ENCODE measurements at regions not wholly inside any gene's neighbourhood (a gene's known extent, or its start where the extent isn't known, plus 50 kb on each side); places are given as distances from the start of the nearest gene placed in this dataset.

- Histone ChIP-seq H3K4me1 (ENCODE audit: insufficient read depth, low read length) (no peaks in the 10 kb centered on the region), H3K36me3 (ENCODE audit: insufficient read depth, low read length) (no peaks in the 10 kb centered on the region), H3K4me3 (ENCODE audit: low read depth in 1 of 2, low read length in 2 of 2) (no peak overlapping the region), H3K9ac (ENCODE audit: low read depth, low read length) (no peak overlapping the region), H2AFZ (ENCODE audit: low read depth, low read length) (0 out of 2 replicates have a peak overlapping the region, but pooled peaks have one; percentile 25), H3K27me3 (ENCODE audit: insufficient read depth, low read length, poor library complexity) (no peaks in the 10 kb centered on the region), H4K20me1 (ENCODE audit: insufficient read depth, low read length) (no peaks in the 10 kb centered on the region), H3K27ac (ENCODE audit: low read length) (no peak overlapping the region), H3K4me2 (ENCODE audit: insufficient read depth, low read length) (no peak overlapping the region), H3K79me2 (ENCODE audit: insufficient read depth, low read length) (no peaks in the 10 kb centered on the region), H3K9me3 (ENCODE audit: insufficient read depth, low read length, severe bottlenecking) (no peaks in the 10 kb centered on the region)
- ATAC-seq (ENCODE audit: insufficient read depth, low read depth), result no peak
- DNase-seq, result no peak
- TF ChIP-seq EZH2 (IDR thresholded peaks at IDR 0.05; ENCODE audit: borderline replicate concordance, low read depth, low read length, severe bottlenecking) (no peak), CTCF (IDR thresholded peaks at IDR 0.05; ENCODE audit: borderline replicate concordance, extremely low read depth, low read length, poor library complexity, severe bottlenecking) (no peak)
These were observed 275.5 kb downstream of the SS18 start for GRCh38 chr18:25814841-25815458.

- Histone ChIP-seq H3K27me3 (ENCODE audit: insufficient read depth, low read length, poor library complexity) (no peaks in the 10 kb centered on the region), H2AFZ (ENCODE audit: low read depth, low read length) (no peak overlapping the region), H3K36me3 (ENCODE audit: insufficient read depth, low read length) (no peaks in the 10 kb centered on the region), H4K20me1 (ENCODE audit: insufficient read depth, low read length) (no peaks in the 10 kb centered on the region), H3K4me1 (ENCODE audit: insufficient read depth, low read length) (no peaks in the 10 kb centered on the region), H3K27ac (ENCODE audit: low read length) (no peak overlapping the region), H3K79me2 (ENCODE audit: insufficient read depth, low read length) (no peaks in the 10 kb centered on the region), H3K4me2 (ENCODE audit: insufficient read depth, low read length) (no peak overlapping the region), H3K4me3 (ENCODE audit: low read depth in 1 of 2, low read length in 2 of 2) (no peak overlapping the region), H3K9me3 (ENCODE audit: insufficient read depth, low read length, severe bottlenecking) (no peaks in the 10 kb centered on the region), H3K9ac (ENCODE audit: low read depth, low read length) (no peak overlapping the region)
- DNase-seq, result no peak
- TF ChIP-seq EZH2 (IDR thresholded peaks at IDR 0.05; ENCODE audit: borderline replicate concordance, low read depth, low read length, severe bottlenecking) (no peak), CTCF (IDR thresholded peaks at IDR 0.05; ENCODE audit: borderline replicate concordance, extremely low read depth, low read length, poor library complexity, severe bottlenecking) (no peak)
- no peak for ATAC-seq (ENCODE audit: insufficient read depth, low read depth)
These were observed 277.3 kb downstream of the SS18 start for GRCh38 chr18:25813110-25813509.

- DNase-seq (no peak), ATAC-seq (ENCODE audit: insufficient read depth, low read depth) (no peak)
- no peak overlapping the region for H3K4me3 ChIP-seq (ENCODE audit: low read depth in 1 of 2, low read length in 2 of 2)
- H3K27ac ChIP-seq (ENCODE audit: low read length), result no peak overlapping the region
- no peaks in the 10 kb centered on the region for H3K27me3 ChIP-seq (ENCODE audit: insufficient read depth, low read length, poor library complexity)
- no peak overlapping the region for H3K9ac ChIP-seq (ENCODE audit: low read depth, low read length)
- TF ChIP-seq CTCF (IDR thresholded peaks at IDR 0.05; ENCODE audit: borderline replicate concordance, extremely low read depth, low read length, poor library complexity, severe bottlenecking) (no peak), EZH2 (IDR thresholded peaks at IDR 0.05; ENCODE audit: borderline replicate concordance, low read depth, low read length, severe bottlenecking) (no peak)
- H3K79me2 ChIP-seq (ENCODE audit: insufficient read depth, low read length), result no peaks in the 10 kb centered on the region
- no peak overlapping the region for H3K4me2 ChIP-seq (ENCODE audit: insufficient read depth, low read length)
- no peaks in the 10 kb centered on the region for H3K9me3 ChIP-seq (ENCODE audit: insufficient read depth, low read length, severe bottlenecking)
- H3K4me1 ChIP-seq (ENCODE audit: insufficient read depth, low read length), result no peaks in the 10 kb centered on the region
- no peak overlapping the region for H2AFZ ChIP-seq (ENCODE audit: low read depth, low read length)
- H4K20me1 ChIP-seq (ENCODE audit: insufficient read depth, low read length), result no peaks in the 10 kb centered on the region
- H3K36me3 ChIP-seq (ENCODE audit: insufficient read depth, low read length), result no peaks in the 10 kb centered on the region
These were observed 279.7 kb downstream of the SS18 start for GRCh38 chr18:25810736-25811135.
